Esophagus muscularis mucosa (tissue), 4 donors: ENCODE measurements at regions not wholly inside any gene's neighbourhood (a gene's known extent, or its start where the extent isn't known, plus 50 kb on each side); places are given as distances from the start of the nearest gene placed in this dataset.

ENCODE experiments used
- DNase-seq: peaks from one replicate; pipeline ENCODE4 v3.0.0-alpha.2; 2017; ENCODE audit errors: extremely low spot score
- H3K27ac ChIP-seq, 4 donors: fragments of 200-600 bp; sonication (generic); replicated peaks in 1 of 4; 1 replicate in 3 of 4; 2 replicates in 1 of 4; pipeline ENCODE4 v1.5.1; 2016 to 2019; ENCODE audit warnings: mild to moderate bottlenecking in 1 of 4
- H3K27me3 ChIP-seq, 4 donors: fragments of 200-600 bp; sonication (generic); one replicate each; pipeline versions ENCODE4 v1.5.1 to v1.6.0; 2016 to 2019
- H3K36me3 ChIP-seq, 4 donors: fragments of 200-600 bp; sonication (generic); one replicate each; pipeline ENCODE4 v1.5.1; 2016 to 2019
- H3K4me1 ChIP-seq, 4 donors: fragments of 200-600 bp; sonication (generic); one replicate each; pipeline ENCODE4 v1.5.1; 2016 to 2019
- H3K4me3 ChIP-seq, 4 donors: fragments of 200-600 bp; sonication (generic); 1 replicate in 2 of 4; 2 replicates in 2 of 4; pipeline ENCODE4 v1.5.1; 2016 to 2019; ENCODE audit warnings: mild to moderate bottlenecking in 4 of 4, moderate library complexity in 1 of 4
- H3K9me3 ChIP-seq, 4 donors: fragments of 200-600 bp; sonication (generic); 1 replicate in 3 of 4; 2 replicates in 1 of 4; pipeline ENCODE4 v1.5.1; 2016 to 2019
- CTCF ChIP-seq, 3 experiments: fragments of 200-600 bp in 2 of 3; fragments of 450-650 bp in 1 of 3; sonication (generic) in 2 of 3; IDR thresholded peaks; one replicate each; pipeline ENCODE4 v1.5.1; 2017 to 2019; ENCODE audit warnings: antibody characterized with exemption in 3 of 3, mild to moderate bottlenecking in 2 of 3, moderate library complexity in 1 of 3
- EP300 ChIP-seq: sonication (generic); formaldehyde crosslinking; IDR thresholded peaks from one replicate; pipeline ENCODE4 v1.6.1; 2017; ENCODE audit warnings: antibody characterized with exemption
- POLR2A ChIP-seq: fragments of 450-650 bp; IDR thresholded peaks from one replicate; pipeline ENCODE4 v1.6.1; 2017; ENCODE audit warnings: antibody characterized with exemption, moderate library complexity, mild to moderate bottlenecking, low read depth
- POLR2AphosphoS5 ChIP-seq, 2 donors: sonication (generic); formaldehyde crosslinking; IDR thresholded peaks; one replicate each; pipeline ENCODE4 v1.6.1; 2017; ENCODE audit warnings: antibody characterized with exemption in 2 of 2
- WGBS: methylation state at CpG from one replicate; pipeline ENCODE4 v1.1.5; 2018; 5-methylcytosine and 5-hydroxymethylcytosine counted together
- intact Hi-C: fragments of 100-400 bp; cut with DNase I; formaldehyde crosslinking; loops from one replicate; pipeline ENCODE4 v1.15.1; 2023

DNA sequence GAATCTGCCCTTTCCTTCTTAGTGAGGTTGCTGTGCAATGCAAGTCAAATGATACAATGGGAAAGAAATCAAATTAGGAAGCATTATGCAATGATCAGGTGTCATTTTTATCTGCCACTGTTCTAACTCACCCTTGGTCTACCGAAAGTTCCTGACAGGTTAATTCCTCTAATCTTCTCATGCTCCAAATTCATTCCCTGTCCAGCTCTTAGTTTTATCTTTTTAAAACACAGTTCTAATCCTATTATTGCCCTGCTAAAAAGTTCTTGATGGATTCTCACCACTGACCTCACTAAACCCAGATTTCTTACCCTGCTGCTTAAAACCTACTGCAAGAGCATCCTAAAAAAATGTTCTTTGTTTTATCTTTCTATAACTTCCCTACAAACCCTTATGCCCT is 1000.9 kb downstream of the CDH18 start:
- TF ChIP-seq POLR2AphosphoS5 (IDR thresholded peaks at IDR 0.05): no peak
- TF ChIP-seq POLR2A: no peak
- no peak for TF ChIP-seq EP300
- no peak for TF ChIP-seq CTCF (IDR thresholded peaks at IDR 0.05)
- no peaks in the 10 kb centered on the region for H3K36me3 ChIP-seq
- WGBS: 64% methylated on average over 1 of the region's 1 CpG
- no peak for DNase-seq
- H3K9me3 ChIP-seq: peaks cover 0 to 5% (median 0%) of the 10 kb centered on the region in 4 donors
- no peaks in the 10 kb centered on the region for H3K4me1 ChIP-seq
- intact Hi-C loops: no loop called here
- no peaks in the 10 kb centered on the region for H3K27me3 ChIP-seq
- H3K27ac ChIP-seq: no peak overlapping the region
- no peak overlapping the region for H3K4me3 ChIP-seq

- TF ChIP-seq POLR2A: no peak
- no peak for TF ChIP-seq EP300
- no peak for TF ChIP-seq CTCF (IDR thresholded peaks at IDR 0.05)
- no peak for TF ChIP-seq POLR2AphosphoS5 (IDR thresholded peaks at IDR 0.05)
- Histone ChIP-seq H3K36me3 (no peaks in the 10 kb centered on the region), H3K9me3 (no peaks in the 10 kb centered on the region), H3K27me3 (no peaks in the 10 kb centered on the region), H3K4me1 (no peaks in the 10 kb centered on the region), H3K4me3 (no peak overlapping the region), H3K27ac (no peak overlapping the region)
- 63% methylated on average over 1 of the region's 1 CpG for WGBS
- no peak for DNase-seq
- intact Hi-C loops: no loop called here
Observed at GRCh38 chr5:18990852-18991251, 997.1 kb downstream of the CDH18 start.

- no peaks in the 10 kb centered on the region for H3K9me3 ChIP-seq
- no peaks in the 10 kb centered on the region for H3K36me3 ChIP-seq
- H3K27ac ChIP-seq: no peak overlapping the region
- no peaks in the 10 kb centered on the region for H3K27me3 ChIP-seq
- WGBS: 50% methylated on average over 1 of the region's 1 CpG
- intact Hi-C loops: no loop called here
- no peak for DNase-seq
- H3K4me3 ChIP-seq: no peak overlapping the region
- TF ChIP-seq CTCF (IDR thresholded peaks at IDR 0.05) (no peak), POLR2AphosphoS5 (IDR thresholded peaks at IDR 0.05) (no peak), POLR2A (no peak), EP300 (no peak)
- no peaks in the 10 kb centered on the region for H3K4me1 ChIP-seq
Observed at GRCh38 chr5:18992264-18992663, 995.7 kb downstream of the CDH18 start.

DNA sequence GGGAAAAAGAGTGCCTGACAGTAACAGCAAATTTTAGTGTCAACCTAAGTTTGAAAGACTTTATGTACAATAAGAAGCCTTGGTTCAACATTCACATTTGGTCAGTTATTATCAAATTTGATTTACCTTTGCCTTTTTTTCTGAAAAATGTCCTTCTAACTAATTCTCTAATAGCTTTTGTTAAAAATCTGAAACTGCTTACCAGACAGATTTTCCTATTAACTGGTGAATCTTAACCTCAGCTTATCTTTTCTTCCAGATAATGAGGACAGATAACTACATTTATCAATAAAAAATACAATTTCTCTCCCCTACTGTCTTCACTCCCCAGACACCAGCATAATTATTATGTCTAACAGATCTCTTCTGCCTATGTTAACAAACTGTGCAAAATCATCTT is 988.5 kb downstream of the CDH18 start:
- no peaks in the 10 kb centered on the region for H3K27me3 ChIP-seq
- no peaks in the 10 kb centered on the region for H3K36me3 ChIP-seq
- no peak overlapping the region for H3K27ac ChIP-seq
- H3K9me3 ChIP-seq: no peaks in the 10 kb centered on the region
- no peak overlapping the region for H3K4me3 ChIP-seq
- no peaks in the 10 kb centered on the region for H3K4me1 ChIP-seq
- DNase-seq: no peak
- TF ChIP-seq POLR2AphosphoS5 (IDR thresholded peaks at IDR 0.05): no peak
- no peak for TF ChIP-seq POLR2A
- no peak for TF ChIP-seq EP300
- no peak for TF ChIP-seq CTCF (IDR thresholded peaks at IDR 0.05)
- intact Hi-C loops: no loop called here

DNA sequence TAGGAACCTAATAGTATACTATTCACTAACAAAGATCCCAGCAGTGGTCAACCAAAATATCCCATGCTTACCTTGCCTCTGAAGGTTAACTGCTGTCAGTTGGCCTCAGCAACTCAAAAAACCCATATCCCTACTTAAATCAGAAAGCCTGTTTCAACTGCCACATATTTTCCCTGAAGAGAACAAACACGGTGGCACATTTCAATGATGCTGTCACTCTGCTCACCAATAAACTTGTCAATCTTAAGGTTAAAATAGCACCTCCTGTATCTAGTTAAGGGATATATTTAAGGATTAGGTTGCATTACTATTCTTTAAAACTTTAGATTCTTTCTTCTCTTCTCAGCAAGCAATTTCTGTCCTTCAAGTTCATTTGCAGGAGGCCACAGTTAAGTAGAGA is 986.9 kb downstream of the CDH18 start:
- no peaks in the 10 kb centered on the region for H3K4me1 ChIP-seq
- H3K9me3 ChIP-seq: no peaks in the 10 kb centered on the region
- H3K27ac ChIP-seq: no peak overlapping the region
- no peak overlapping the region for H3K4me3 ChIP-seq
- DNase-seq: no peak
- H3K36me3 ChIP-seq: no peaks in the 10 kb centered on the region
- WGBS: 81% methylated on average over 1 of the region's 1 CpG
- H3K27me3 ChIP-seq: no peaks in the 10 kb centered on the region
- intact Hi-C loops: no loop called here
- no peak for TF ChIP-seq CTCF (IDR thresholded peaks at IDR 0.05)
- no peak for TF ChIP-seq POLR2AphosphoS5 (IDR thresholded peaks at IDR 0.05)
- no peak for TF ChIP-seq POLR2A
- TF ChIP-seq EP300: no peak
